ENCODE measurements at regions not wholly inside any gene's neighbourhood (a gene's known extent, or its start where the extent isn't known, plus 50 kb on each side); places are given as distances from the start of the nearest gene placed in this dataset.

GRCh38 chr4:52366621-52367020, 292.5 kb downstream of the USP46 start (continued):
- TF ChIP-seq ATF1 (CRISPR knock-in tag; IDR thresholded peaks at IDR 0.05): no peak

- H3K4me1 Mint-ChIP-seq: peaks cover 22% of the 10 kb centered on the region
- ATAC-seq: no peak
- CTCF ChIA-PET: no interaction called here
These were observed 291.7 kb downstream of the USP46 start for GRCh38 chr4:52367282-52367830.

GRCh38 chr4:52368895-52369294, 290.2 kb downstream of the USP46 start:
- Mint-ChIP-seq H3K27ac (no peak overlapping the region), H3K36me3 (no peaks in the 10 kb centered on the region), H3K4me3 (no peak overlapping the region), H3K4me1 (peaks cover 22% of the 10 kb centered on the region), H3K9me3 (no peaks in the 10 kb centered on the region), H3K27me3 (ENCODE audit: low read depth) (no peaks in the 10 kb centered on the region)
- POLR2A ChIA-PET: no interaction called here
- DNase-seq (ENCODE audit: low spot score) (no peak), ATAC-seq (no peak)
- CTCF ChIA-PET: interaction anchor here (1.6 kb wide), 1 partner anchor 9 kb away, joined by 3 read pairs; no protein-coding TSS in a partner anchor
- no peak for TF ChIP-seq GABPB1 (CRISPR knock-in tag; IDR thresholded peaks at IDR 0.05)
- TF ChIP-seq CTCF (IDR thresholded peaks at IDR 0.05): no peak
- TF ChIP-seq RORB (CRISPR knock-in tag; IDR thresholded peaks at IDR 0.05): no peak
- no peak for TF ChIP-seq JUN (CRISPR knock-in tag; IDR thresholded peaks at IDR 0.05)
- no peak for TF ChIP-seq MLX (CRISPR knock-in tag; IDR thresholded peaks at IDR 0.05)
- no peak for TF ChIP-seq CDX4 (CRISPR knock-in tag; IDR thresholded peaks at IDR 0.05; ENCODE audit: borderline replicate concordance)
- no peak for TF ChIP-seq NFYB (CRISPR knock-in tag; conservative IDR thresholded peaks at IDR 0.05; ENCODE audit: low read depth)
- no peak for TF ChIP-seq EMX1 (CRISPR knock-in tag; IDR thresholded peaks at IDR 0.05)
- no peak for TF ChIP-seq NR2C2 (CRISPR knock-in tag; IDR thresholded peaks at IDR 0.05)
- TF ChIP-seq SP1 (CRISPR knock-in tag; conservative IDR thresholded peaks at IDR 0.05): no peak

More at GRCh38 chr4:52367282-52367830, 291.7 kb downstream of the USP46 start:
- TF ChIP-seq TCF7 (CRISPR knock-in tag; IDR thresholded peaks at IDR 0.05; ENCODE audit: low read depth) (no peak), OVOL2 (CRISPR knock-in tag; IDR thresholded peaks at IDR 0.05; ENCODE audit: borderline replicate concordance) (no peak), MYBL2 (CRISPR knock-in tag; IDR thresholded peaks at IDR 0.05) (no peak), HMGXB4 (CRISPR knock-in tag; IDR thresholded peaks at IDR 0.05) (no peak), EMX1 (CRISPR knock-in tag; IDR thresholded peaks at IDR 0.05) (no peak), ERG (CRISPR knock-in tag; IDR thresholded peaks at IDR 0.05) (no peak), ZNF138 (CRISPR knock-in tag; conservative IDR thresholded peaks at IDR 0.05) (no peak), NFATC4 (CRISPR knock-in tag; IDR thresholded peaks at IDR 0.05) (no peak), JUN (CRISPR knock-in tag; IDR thresholded peaks at IDR 0.05) (no peak), E2F1 (CRISPR knock-in tag; IDR thresholded peaks at IDR 0.05) (no peak), SOX15 (CRISPR knock-in tag; IDR thresholded peaks at IDR 0.05) (no peak), SMAD4 (CRISPR knock-in tag; IDR thresholded peaks at IDR 0.05) (no peak), MLX (CRISPR knock-in tag; IDR thresholded peaks at IDR 0.05) (no peak)
- Mint-ChIP-seq H3K27ac (no peak overlapping the region), H3K9me3 (no peaks in the 10 kb centered on the region), H3K4me3 (no peak overlapping the region), H3K36me3 (no peaks in the 10 kb centered on the region), H3K27me3 (ENCODE audit: low read depth) (no peaks in the 10 kb centered on the region)
- POLR2A ChIA-PET: no interaction called here
- DNase-seq (ENCODE audit: low spot score): no peak
